22Rv1 (cell line): ENCODE measurements at regions not wholly inside any gene's neighbourhood (a gene's known extent, or its start where the extent isn't known, plus 50 kb on each side); places are given as distances from the start of the nearest gene placed in this dataset.

Experiments
- H3K27ac ChIP-seq: fragments of 450-650 bp; 2 replicates; pipeline ENCODE4 v1.5.1; 2017
- ZFX ChIP-seq: fragments of 450-650 bp; IDR thresholded peaks from 2 replicates; pipeline ENCODE4 v1.6.1; 2017; ENCODE audit warnings: antibody characterized with exemption, borderline replicate concordance
- TF ChIP-seq, protein P1 (sequence below): fragments of 450-650 bp; IDR thresholded peaks from 2 replicates; pipeline ENCODE4 v1.5.1; 2017; ENCODE audit warnings: mild to moderate bottlenecking

GRCh38 chr3:153896197-153896596 is 225.0 kb upstream of the ARHGEF26 start:
- TF ChIP-seq ZFX: no peak
- TF ChIP-seq, protein P1, sequence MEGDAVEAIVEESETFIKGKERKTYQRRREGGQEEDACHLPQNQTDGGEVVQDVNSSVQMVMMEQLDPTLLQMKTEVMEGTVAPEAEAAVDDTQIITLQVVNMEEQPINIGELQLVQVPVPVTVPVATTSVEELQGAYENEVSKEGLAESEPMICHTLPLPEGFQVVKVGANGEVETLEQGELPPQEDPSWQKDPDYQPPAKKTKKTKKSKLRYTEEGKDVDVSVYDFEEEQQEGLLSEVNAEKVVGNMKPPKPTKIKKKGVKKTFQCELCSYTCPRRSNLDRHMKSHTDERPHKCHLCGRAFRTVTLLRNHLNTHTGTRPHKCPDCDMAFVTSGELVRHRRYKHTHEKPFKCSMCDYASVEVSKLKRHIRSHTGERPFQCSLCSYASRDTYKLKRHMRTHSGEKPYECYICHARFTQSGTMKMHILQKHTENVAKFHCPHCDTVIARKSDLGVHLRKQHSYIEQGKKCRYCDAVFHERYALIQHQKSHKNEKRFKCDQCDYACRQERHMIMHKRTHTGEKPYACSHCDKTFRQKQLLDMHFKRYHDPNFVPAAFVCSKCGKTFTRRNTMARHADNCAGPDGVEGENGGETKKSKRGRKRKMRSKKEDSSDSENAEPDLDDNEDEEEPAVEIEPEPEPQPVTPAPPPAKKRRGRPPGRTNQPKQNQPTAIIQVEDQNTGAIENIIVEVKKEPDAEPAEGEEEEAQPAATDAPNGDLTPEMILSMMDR: no peak
- no peak overlapping the region for H3K27ac ChIP-seq

DNA sequence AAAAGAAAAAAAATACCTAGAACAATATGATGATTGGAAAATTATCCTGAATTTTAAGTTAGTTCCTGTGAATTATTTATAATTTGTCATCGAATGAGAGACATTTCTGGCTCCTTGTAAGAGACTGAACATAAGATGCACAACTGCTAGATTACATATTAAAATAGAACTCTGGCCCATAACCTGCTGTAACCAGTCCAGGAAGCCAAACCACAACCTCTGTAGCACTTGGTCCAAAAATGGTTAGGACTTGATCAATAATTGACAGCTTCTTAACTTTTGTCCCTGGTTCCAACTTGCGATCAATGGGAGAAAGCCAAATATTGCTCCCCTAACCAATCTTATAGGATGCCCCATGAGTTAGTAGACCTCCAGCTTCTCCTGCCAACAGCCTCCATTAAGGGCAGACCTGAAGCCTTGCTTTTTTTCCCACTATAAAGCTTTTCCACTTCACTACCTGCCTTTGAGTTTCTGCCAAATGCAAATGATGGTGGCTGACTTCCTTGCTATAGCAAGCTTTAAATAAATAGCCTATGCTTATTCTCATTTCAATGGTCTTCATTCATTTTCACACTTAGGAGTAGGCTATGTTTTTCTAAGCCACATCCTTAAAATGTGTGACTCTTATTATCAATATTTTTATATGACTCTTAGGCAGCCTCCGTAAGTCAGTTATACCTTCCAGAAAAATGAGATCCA is 224.0 kb upstream of the ARHGEF26 start:
- TF ChIP-seq, protein P1: no peak
- TF ChIP-seq ZFX: no peak
- no peak overlapping the region for H3K27ac ChIP-seq

- TF ChIP-seq, protein P1: no peak
- TF ChIP-seq ZFX: no peak
Observed at GRCh38 chr3:153897842-153898241, 223.3 kb upstream of the ARHGEF26 start.

DNA sequence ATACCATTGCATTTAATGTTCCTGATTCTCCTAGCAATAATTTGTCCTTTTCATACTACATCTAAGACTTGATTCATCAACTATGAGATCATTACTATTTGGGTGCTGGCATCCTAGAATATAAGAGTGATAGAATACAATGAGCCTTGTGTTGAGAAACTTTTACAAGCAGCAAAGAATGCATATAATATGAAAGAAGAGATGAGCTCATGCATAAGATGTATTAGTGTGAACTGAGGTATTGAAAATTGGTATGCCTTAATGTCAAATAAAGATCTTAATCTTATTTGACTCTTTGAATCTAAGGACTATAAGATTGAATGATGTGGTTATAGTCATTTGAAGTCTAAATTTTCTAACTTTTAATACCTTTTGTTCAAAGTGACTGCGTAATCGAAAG is 220.0 kb upstream of the ARHGEF26 start:
- TF ChIP-seq ZFX: no peak
- TF ChIP-seq, protein P1: no peak
- no peak overlapping the region for H3K27ac ChIP-seq

More at GRCh38 chr3:153897842-153898241, 223.3 kb upstream of the ARHGEF26 start:
- no peak overlapping the region for H3K27ac ChIP-seq

DNA sequence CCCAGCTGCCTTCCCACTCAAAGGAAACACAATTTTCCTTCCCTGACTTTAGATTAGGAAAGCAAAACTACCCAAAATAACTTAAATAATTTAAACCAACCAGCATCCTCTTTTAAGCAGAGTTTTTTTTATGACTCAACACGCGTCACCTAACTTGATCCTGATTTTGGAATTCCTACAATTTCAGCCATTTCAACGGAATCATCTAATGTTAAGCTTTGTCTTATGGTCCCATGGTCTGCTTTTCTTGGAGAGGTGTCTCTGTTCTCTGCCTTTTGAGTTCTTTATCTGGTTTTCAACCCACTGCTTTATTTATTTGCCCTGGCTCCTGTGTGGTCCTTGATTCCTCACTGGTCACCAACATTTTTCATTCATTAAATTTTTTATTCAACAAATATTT is 219.2 kb upstream of the ARHGEF26 start:
- H3K27ac ChIP-seq: no peak overlapping the region
- TF ChIP-seq, protein P1: no peak
- TF ChIP-seq ZFX: no peak

- TF ChIP-seq, protein P1: no peak
- no peak for TF ChIP-seq ZFX
- H3K27ac ChIP-seq: no peak overlapping the region
Observed at GRCh38 chr3:153903430-153903829, 217.8 kb upstream of the ARHGEF26 start.

- H3K27ac ChIP-seq: no peak overlapping the region
- TF ChIP-seq, protein P1: no peak
- no peak for TF ChIP-seq ZFX
Observed at GRCh38 chr3:153906366-153906765, 214.8 kb upstream of the ARHGEF26 start.
